Heart right ventricle (tissue), 16 donors: ENCODE measurements at regions not wholly inside any gene's neighbourhood (a gene's known extent, or its start where the extent isn't known, plus 50 kb on each side); places are given as distances from the start of the nearest gene placed in this dataset.

Experiments used
- ATAC-seq, 8 donors: fragments of 200-7000 bp; cut with Tn5 transposase; one replicate each; pipeline ENCODE4 v1.9.1; 2020; ENCODE audit warnings: mild to moderate bottlenecking in 8 of 8, moderate library complexity in 8 of 8, moderate number of reproducible peaks in 1 of 8
- DNase-seq, 2 donors: peaks; one replicate each; pipeline ENCODE4 v3.0.0-alpha.2; 2020
- H3K27ac ChIP-seq, 10 donors: fragments of 200-600 bp; sonication (generic) in 2 of 10; one replicate each; pipeline versions ENCODE4 v1.5.0 to v1.8.0; 2020 to 2022; ENCODE audit warnings: mild to moderate bottlenecking in 3 of 10
- H3K27me3 ChIP-seq, 7 donors: fragments of 200-600 bp; one replicate each; pipeline ENCODE4 v1.8.0; 2021 to 2022; ENCODE audit warnings: mild to moderate bottlenecking in 2 of 7
- H3K36me3 ChIP-seq, 9 donors: fragments of 200-600 bp; sonication (generic) in 1 of 9; one replicate each; pipeline versions ENCODE4 v1.5.0 to v1.8.0; 2020 to 2022; ENCODE audit warnings: mild to moderate bottlenecking in 2 of 9
- H3K4me1 ChIP-seq, 9 donors: fragments of 200-600 bp; sonication (generic) in 1 of 9; one replicate each; pipeline versions ENCODE4 v1.5.0 to v1.8.0; 2020 to 2022; ENCODE audit warnings: mild to moderate bottlenecking in 4 of 9
- H3K4me3 ChIP-seq, 10 donors: fragments of 200-600 bp; sonication (generic) in 2 of 10; one replicate each; pipeline versions ENCODE4 v1.5.0 to v1.8.0; 2020 to 2022; ENCODE audit warnings: mild to moderate bottlenecking in 7 of 10, moderate library complexity in 2 of 10
- H3K9me3 ChIP-seq, 11 donors: fragments of 200-600 bp in 10 of 11; sonication (generic) in 2 of 11; one replicate each; pipeline versions ENCODE4 v1.5.0 to v1.8.0; 2013 to 2022; ENCODE audit warnings: mild to moderate bottlenecking in 2 of 11, control low read depth in 1 of 11, moderate library complexity in 1 of 11
- WGBS, 2 donors: extraction: QIAGEN DNeasy Blood & Tissue Kit; methylation state at CpG; one replicate each; pipeline ENCODE4 v1.1.7; 2013; ENCODE audit warnings: inconsistent platforms in 1 of 2; 5-methylcytosine and 5-hydroxymethylcytosine counted together
- intact Hi-C, 10 donors: fragments of 100-400 bp; cut with DNase I; formaldehyde crosslinking; loops; one replicate each; pipeline versions ENCODE4 v1.11.1 to v1.14.2; 2022
- TF ChIP-seq, protein P1 (sequence below), 9 donors: fragments of 200-600 bp; sonication (generic) in 2 of 9; IDR thresholded peaks; one replicate each; pipeline versions ENCODE4 v1.5.0 to v1.8.0; 2021 to 2022; ENCODE audit warnings: antibody characterized with exemption in 9 of 9, mild to moderate bottlenecking in 5 of 9, moderate library complexity in 1 of 9
- donor health status: Arrhythmogenic right ventricular cardiomyopathy.
- donor health status: ischemic (EF 13 %, LVEDD 7.1; RV severe dilation, severe dysfunction).
- donor health status: healthy with polysubstance abuse.
- donor health status: DM: no; HTN: yes; CAD: no.
- donor health status: DM: no; HTN: no; CAD: no.
- donor health status: ischemic (EF 25% LVEDD 6.9; RV normal size, moderate dysfunction).
- donor health status: ischemic (EF 25% LVEDD 5.7; RV mildly dilated, moderate dysfunction).
- donor health status: healthy.
- donor health status: DM: yes; HTN: yes; CAD: no.
- donor health status: Ischemic cardiomyopathy.
- donor health status: ischemic (EF 35%, LVEDD 5.7; RV mildly dilated, moderate dysfunction).
- donor health status: nonischemic (EF 11% LVEDD 7.7; RV severe dilation, severe dysfunction).
- donor health status: DM: yes; HTN: yes; CAD: no.
- donor health status: PGD.
- donor health status: ischemic (EF 29% LVEDD 5.4; RV normal size, mild dysfunction).
- donor health status: nonischemic (EF 23%, LVEDD 6.1; RV moderate dilation, normal function).

DNA sequence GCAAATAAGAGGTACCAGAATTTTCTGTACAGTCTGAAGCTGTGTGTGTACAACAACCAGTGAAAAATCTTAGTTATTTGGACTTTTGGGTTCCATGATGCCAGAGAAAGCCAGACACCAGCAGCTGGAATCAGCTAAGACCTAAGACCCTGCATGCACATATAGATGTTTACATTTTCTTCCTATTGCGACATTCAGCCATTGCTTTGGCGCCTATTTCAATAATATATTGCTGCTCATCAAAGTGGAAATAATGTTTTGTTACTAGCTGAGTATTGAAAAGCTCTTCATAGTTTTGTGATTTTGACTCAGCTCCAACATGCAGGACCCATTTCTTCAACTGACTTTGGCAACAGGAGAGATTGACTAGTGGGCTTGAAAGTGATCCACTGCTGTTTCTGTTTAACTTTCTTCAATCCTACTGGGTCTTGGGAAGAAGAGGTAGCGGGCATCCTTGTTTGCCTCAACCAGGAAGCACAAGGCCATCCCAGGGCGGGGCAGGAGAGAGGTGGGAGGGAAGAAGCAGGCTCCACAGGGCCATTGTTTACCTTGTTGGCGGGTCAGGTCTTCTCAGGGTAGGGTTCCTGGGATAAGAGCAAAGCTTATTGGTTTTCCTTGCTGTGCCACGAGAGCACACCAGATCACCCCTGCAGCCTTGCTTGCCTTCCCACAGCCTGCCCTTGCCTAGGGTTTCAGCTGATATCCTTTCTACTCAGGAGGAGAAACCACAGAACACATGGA, 101.3 kb upstream of the ESR1 start:
- ATAC-seq, result no peak
- Histone ChIP-seq H3K9me3 (peaks cover 0 to 4% (median 0%) of the 10 kb centered on the region in 11 donors), H3K27me3 (no peaks in the 10 kb centered on the region), H3K4me3 (no peak overlapping the region), H3K27ac (no peak overlapping the region), H3K36me3 (no peaks in the 10 kb centered on the region), H3K4me1 (peaks cover 0 to 11% (median 0%) of the 10 kb centered on the region in 9 donors)
- intact Hi-C loops, result no loop called here
- DNase-seq, result no peak
- WGBS, 2 donors, result 83 to 85% methylated on average over 6 of the region's 6 CpGs
- TF ChIP-seq, protein P1, sequence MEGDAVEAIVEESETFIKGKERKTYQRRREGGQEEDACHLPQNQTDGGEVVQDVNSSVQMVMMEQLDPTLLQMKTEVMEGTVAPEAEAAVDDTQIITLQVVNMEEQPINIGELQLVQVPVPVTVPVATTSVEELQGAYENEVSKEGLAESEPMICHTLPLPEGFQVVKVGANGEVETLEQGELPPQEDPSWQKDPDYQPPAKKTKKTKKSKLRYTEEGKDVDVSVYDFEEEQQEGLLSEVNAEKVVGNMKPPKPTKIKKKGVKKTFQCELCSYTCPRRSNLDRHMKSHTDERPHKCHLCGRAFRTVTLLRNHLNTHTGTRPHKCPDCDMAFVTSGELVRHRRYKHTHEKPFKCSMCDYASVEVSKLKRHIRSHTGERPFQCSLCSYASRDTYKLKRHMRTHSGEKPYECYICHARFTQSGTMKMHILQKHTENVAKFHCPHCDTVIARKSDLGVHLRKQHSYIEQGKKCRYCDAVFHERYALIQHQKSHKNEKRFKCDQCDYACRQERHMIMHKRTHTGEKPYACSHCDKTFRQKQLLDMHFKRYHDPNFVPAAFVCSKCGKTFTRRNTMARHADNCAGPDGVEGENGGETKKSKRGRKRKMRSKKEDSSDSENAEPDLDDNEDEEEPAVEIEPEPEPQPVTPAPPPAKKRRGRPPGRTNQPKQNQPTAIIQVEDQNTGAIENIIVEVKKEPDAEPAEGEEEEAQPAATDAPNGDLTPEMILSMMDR (IDR thresholded peaks at IDR 0.05), result no peak

DNA sequence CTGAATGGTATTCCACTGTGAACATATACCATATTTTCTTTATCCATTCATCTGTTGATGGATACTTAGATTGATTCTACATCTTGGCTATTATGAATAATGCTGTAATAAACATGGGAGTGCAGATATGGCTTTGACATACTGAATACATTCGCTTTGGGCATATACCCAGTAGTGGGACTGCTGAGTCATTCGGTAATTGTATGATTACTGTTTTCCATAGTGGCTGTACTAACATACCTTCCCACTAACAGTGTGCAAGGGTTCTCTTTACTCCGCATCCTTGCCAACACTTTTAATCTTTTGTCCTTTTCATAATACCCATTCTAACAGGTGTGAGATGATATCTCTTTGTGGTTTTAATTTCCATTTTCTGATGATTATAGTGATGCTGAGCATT, 98.2 kb upstream of the ESR1 start:
- no peak overlapping the region for H3K27ac ChIP-seq
- intact Hi-C loops, result no loop called here
- DNase-seq (no peak), ATAC-seq (no peak)
- no peaks in the 10 kb centered on the region for H3K27me3 ChIP-seq
- no peaks in the 10 kb centered on the region for H3K36me3 ChIP-seq
- 93 to 94% methylated on average over 3 of the region's 3 CpGs for WGBS, 2 donors
- no peak overlapping the region for H3K4me3 ChIP-seq
- TF ChIP-seq, protein P1 (IDR thresholded peaks at IDR 0.05), result no peak
- peaks cover 0 to 33% (median 7%) of the 10 kb centered on the region in 11 donors for H3K9me3 ChIP-seq
- H3K4me1 ChIP-seq, result no peaks in the 10 kb centered on the region

DNA sequence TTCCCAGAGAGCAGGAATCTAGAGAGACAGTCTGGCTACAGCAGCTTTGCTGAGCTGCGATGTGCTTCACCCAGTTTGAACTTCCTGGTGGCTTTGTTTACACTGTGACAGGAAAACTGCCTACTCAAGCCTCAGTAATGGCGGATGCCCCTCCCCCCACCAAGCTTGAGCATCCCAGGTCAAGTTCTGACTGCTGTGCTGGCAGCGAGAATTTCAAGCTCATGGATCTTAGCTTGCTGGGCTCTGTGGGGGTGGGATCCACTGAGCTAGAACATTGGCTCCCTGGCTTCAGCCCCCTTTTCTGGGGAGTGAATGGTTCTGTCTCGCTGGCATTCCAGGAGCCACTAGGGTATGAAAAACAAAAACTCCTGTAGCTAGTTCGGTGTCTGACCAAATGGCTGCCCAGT, 91.0 kb upstream of the ESR1 start:
- H3K4me3 ChIP-seq, result no peak overlapping the region
- H3K36me3 ChIP-seq, result no peaks in the 10 kb centered on the region
- TF ChIP-seq, protein P1 (IDR thresholded peaks at IDR 0.05), result no peak
- ATAC-seq (no peak), DNase-seq (no peak)
- H3K27me3 ChIP-seq, result no peaks in the 10 kb centered on the region
- peaks cover 0 to 9% (median 0%) of the 10 kb centered on the region in 9 donors for H3K4me1 ChIP-seq
- intact Hi-C loops, result no loop called here
- H3K9me3 ChIP-seq, result peaks cover 0 to 35% (median 7%) of the 10 kb centered on the region in 11 donors
- WGBS, 2 donors, result 58 to 59% methylated on average over 5 of the region's 5 CpGs
- no peak overlapping the region for H3K27ac ChIP-seq

DNA sequence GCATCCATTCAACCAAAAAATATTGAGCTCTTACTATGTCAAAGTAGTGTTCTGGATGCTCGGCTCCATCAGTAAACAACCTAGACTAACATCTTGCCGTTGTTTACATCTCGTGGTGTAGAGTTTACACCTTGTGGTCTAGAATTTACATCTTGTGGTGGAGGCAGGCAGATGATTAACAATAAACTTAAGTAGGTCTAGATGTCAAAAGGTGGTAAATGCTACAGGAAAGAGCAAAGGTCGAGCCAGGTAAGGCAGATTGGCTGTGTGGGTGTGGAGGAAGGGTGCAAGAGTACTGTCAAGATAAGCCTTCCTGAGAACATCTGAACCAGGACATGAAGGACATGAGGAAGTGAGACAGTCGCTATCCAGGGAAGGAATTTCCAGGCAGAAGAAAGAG, 88.4 kb upstream of the ESR1 start:
- intact Hi-C loops, result no loop called here
- TF ChIP-seq, protein P1 (IDR thresholded peaks at IDR 0.05), result no peak
- no peak for DNase-seq
- Histone ChIP-seq H3K27ac (no peak overlapping the region), H3K36me3 (no peaks in the 10 kb centered on the region), H3K4me1 (peaks cover 0 to 9% (median 0%) of the 10 kb centered on the region in 9 donors), H3K27me3 (peaks cover 0 to 2% (median 0%) of the 10 kb centered on the region in 7 donors), H3K9me3 (peaks cover 0 to 12% (median 0%) of the 10 kb centered on the region in 11 donors), H3K4me3 (no peak overlapping the region)
- WGBS, 2 donors, result 74 to 75% methylated on average over 5 of the region's 5 CpGs
- no peak for ATAC-seq
